ENCODE measurements at regions not wholly inside any gene's neighbourhood (a gene's known extent, or its start where the extent isn't known, plus 50 kb on each side); places are given as distances from the start of the nearest gene placed in this dataset.

DNA sequence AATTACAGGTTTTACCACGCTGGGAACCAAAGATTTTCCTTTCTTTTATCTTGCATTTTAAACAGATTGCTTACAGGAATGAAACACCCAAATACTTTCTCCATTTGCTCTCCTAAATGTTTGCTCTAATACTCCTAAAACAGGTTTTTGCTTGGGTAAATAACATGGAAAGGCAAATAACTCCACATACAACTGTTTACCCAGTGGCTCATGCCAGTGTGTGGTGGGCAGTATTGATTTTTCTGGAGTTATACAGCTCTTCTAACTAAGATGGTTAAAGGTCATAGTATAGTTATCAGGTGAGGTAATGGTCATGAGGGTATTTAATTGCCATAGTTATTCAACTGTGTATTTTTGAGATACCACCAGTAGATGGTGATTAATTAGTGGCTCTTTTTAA, 61.2 kb upstream of the RAB27B start:
- Histone ChIP-seq H3K4me1 (no peaks in the 10 kb centered on the region), H3K27ac (peak overlapping the region; percentile 46), H3K36me3 (no peaks in the 10 kb centered on the region), H3K4me3 (no peak overlapping the region), H3K27me3 (ENCODE audit: low read depth) (no peaks in the 10 kb centered on the region), H3K9me3 (no peaks in the 10 kb centered on the region)
- TF ChIP-seq, protein P1, sequence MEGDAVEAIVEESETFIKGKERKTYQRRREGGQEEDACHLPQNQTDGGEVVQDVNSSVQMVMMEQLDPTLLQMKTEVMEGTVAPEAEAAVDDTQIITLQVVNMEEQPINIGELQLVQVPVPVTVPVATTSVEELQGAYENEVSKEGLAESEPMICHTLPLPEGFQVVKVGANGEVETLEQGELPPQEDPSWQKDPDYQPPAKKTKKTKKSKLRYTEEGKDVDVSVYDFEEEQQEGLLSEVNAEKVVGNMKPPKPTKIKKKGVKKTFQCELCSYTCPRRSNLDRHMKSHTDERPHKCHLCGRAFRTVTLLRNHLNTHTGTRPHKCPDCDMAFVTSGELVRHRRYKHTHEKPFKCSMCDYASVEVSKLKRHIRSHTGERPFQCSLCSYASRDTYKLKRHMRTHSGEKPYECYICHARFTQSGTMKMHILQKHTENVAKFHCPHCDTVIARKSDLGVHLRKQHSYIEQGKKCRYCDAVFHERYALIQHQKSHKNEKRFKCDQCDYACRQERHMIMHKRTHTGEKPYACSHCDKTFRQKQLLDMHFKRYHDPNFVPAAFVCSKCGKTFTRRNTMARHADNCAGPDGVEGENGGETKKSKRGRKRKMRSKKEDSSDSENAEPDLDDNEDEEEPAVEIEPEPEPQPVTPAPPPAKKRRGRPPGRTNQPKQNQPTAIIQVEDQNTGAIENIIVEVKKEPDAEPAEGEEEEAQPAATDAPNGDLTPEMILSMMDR (IDR thresholded peaks at IDR 0.05), result no peak
- intact Hi-C loops (cut with DNase I), result no loop called here
- peak; percentile 81 to 96 for ATAC-seq
- no peak for DNase-seq

DNA sequence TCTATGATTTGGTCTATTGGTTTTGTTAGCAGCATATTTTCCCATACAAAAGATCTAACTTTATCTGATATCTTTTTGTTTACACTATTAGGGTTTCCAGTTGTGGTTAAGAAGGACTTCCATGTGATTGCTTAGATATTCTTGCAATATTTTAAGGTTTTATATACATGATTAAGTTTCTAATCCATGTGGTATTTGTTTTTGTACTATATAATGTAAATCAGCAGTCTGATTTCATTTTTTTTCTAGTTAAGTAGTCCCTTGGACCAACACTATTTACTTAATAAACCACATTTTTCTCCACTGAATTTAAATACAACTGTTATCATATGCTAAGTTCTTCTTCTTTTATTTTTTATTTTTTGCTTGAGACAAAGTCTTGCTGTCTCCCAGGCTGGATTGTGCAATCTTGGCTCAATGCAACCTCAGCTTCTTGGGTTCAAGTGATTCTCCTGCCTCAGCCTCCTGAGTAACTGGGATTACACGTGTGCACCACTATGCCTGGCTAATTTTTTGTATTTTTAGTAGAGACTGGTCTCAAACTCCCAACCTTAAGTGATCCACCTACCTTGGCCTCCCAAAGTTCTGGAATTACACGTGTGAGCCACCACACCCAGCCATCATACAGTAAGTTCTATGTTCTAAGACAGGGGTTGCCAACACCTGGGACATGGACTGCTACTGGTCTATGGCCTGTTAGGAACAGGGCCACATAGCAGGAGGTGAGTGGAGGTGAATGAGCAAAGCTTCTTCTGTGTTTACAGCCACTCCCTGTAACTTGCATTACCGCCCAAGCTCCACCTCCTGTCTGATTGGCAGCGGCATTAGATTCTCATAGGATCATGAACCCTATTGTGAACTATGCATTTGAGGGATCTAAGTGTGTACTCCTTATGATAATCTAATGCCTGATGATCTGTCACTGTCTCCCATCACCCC, 58.5 kb upstream of the RAB27B start:
- intact Hi-C loops (cut with DNase I), result no loop called here
- DNase-seq, result no peak
- Histone ChIP-seq H3K36me3 (no peaks in the 10 kb centered on the region), H3K27me3 (ENCODE audit: low read depth) (no peaks in the 10 kb centered on the region), H3K4me1 (no peaks in the 10 kb centered on the region), H3K9me3 (no peaks in the 10 kb centered on the region), H3K27ac (no peak overlapping the region), H3K4me3 (no peak overlapping the region)
- ATAC-seq, result no peak
- TF ChIP-seq, protein P1 (IDR thresholded peaks at IDR 0.05), result no peak

- intact Hi-C loops (cut with DNase I), result no loop called here
- TF ChIP-seq, protein P1 (IDR thresholded peaks at IDR 0.05), result no peak
- H3K36me3 ChIP-seq, result no peaks in the 10 kb centered on the region
- H3K27ac ChIP-seq, result no peak overlapping the region
- ATAC-seq, result no peak
- H3K4me3 ChIP-seq, result no peak overlapping the region
- no peaks in the 10 kb centered on the region for H3K4me1 ChIP-seq
- no peak for DNase-seq
- H3K27me3 ChIP-seq (ENCODE audit: low read depth), result no peaks in the 10 kb centered on the region
- no peaks in the 10 kb centered on the region for H3K9me3 ChIP-seq
Observed at GRCh38 chr18:54772056-54772455, 56.2 kb upstream of the RAB27B start.

GRCh38 chr18:54774423-54774822, 53.9 kb upstream of the RAB27B start:
- Histone ChIP-seq H3K27ac (no peak overlapping the region), H3K4me3 (no peak overlapping the region), H3K27me3 (ENCODE audit: low read depth) (no peaks in the 10 kb centered on the region), H3K9me3 (no peaks in the 10 kb centered on the region), H3K36me3 (no peaks in the 10 kb centered on the region), H3K4me1 (no peaks in the 10 kb centered on the region)
- TF ChIP-seq, protein P1 (IDR thresholded peaks at IDR 0.05), result no peak
- DNase-seq (no peak), ATAC-seq (no peak)
- intact Hi-C loops (cut with DNase I), result no loop called here

- ATAC-seq (no peak), DNase-seq (no peak)
- TF ChIP-seq, protein P1 (IDR thresholded peaks at IDR 0.05), result no peak
- H3K4me3 ChIP-seq, result no peak overlapping the region
- intact Hi-C loops (cut with DNase I), result no loop called here
- no peaks in the 10 kb centered on the region for H3K36me3 ChIP-seq
- no peak overlapping the region for H3K27ac ChIP-seq
- H3K4me1 ChIP-seq, result no peaks in the 10 kb centered on the region
- H3K9me3 ChIP-seq, result no peaks in the 10 kb centered on the region
- H3K27me3 ChIP-seq (ENCODE audit: low read depth), result no peaks in the 10 kb centered on the region
Observed at GRCh38 chr18:54774981-54775665, 53.2 kb upstream of the RAB27B start.

All from lower lobe of right lung (tissue), 2 donors.